SK-N-MC (cell line): ENCODE measurements at regions not wholly inside any gene's neighbourhood (a gene's known extent, or its start where the extent isn't known, plus 50 kb on each side); places are given as distances from the start of the nearest gene placed in this dataset.

ENCODE experiments used
- DNase-seq: peaks from one replicate; pipeline ENCODE4 v3.0.0-alpha.2; 2011; ENCODE audit warnings: low read depth, low spot score
- H3K27ac ChIP-seq: fragments of 200-600 bp; sonication (generic); 2 replicates; pipeline ENCODE4 v1.5.1; 2016; ENCODE audit warnings: mixed run types
- H3K36me3 ChIP-seq: fragments of 200-600 bp; sonication (generic); 2 replicates; pipeline ENCODE4 v1.6.1; 2017; ENCODE audit warnings: antibody characterized with exemption, low read length, mixed read lengths; ENCODE audit not compliant: insufficient read depth
- H3K4me3 ChIP-seq: fragments of 200-600 bp; sonication (generic); 2 replicates; pipeline ENCODE4 v1.5.1; 2016
- H3K9ac ChIP-seq: fragments of 200-600 bp; sonication (generic); 2 replicates; pipeline ENCODE4 v1.8.0; 2017; ENCODE audit warnings: mixed run types, mixed read lengths; ENCODE audit not compliant: insufficient read length
- H3K9me3 ChIP-seq: fragments of 200-600 bp; sonication (generic); 2 replicates; pipeline ENCODE4 v1.6.1; 2017; ENCODE audit warnings: low read depth, mild to moderate bottlenecking, antibody characterized with exemption, low read length, moderate library complexity, mixed read lengths
- EZH2 ChIP-seq: fragments of 200-600 bp; sonication (generic); IDR thresholded peaks from one replicate; pipeline ENCODE4 v1.6.1; 2017; ENCODE audit warnings: antibody characterized with exemption
- FOXP2 ChIP-seq: optimal IDR thresholded peaks from 2 replicates; pipeline ENCODE3; 2011; ENCODE audit warnings: mild to moderate bottlenecking, moderate library complexity; ENCODE audit not compliant: insufficient read depth; ENCODE audit errors: extremely low read length, control extremely low read depth
- POLR2AphosphoS5 ChIP-seq: IDR thresholded peaks from 2 replicates; pipeline ENCODE4 v1.6.1; 2012; ENCODE audit warnings: mild to moderate bottlenecking, low read depth, low read length, borderline replicate concordance

DNA sequence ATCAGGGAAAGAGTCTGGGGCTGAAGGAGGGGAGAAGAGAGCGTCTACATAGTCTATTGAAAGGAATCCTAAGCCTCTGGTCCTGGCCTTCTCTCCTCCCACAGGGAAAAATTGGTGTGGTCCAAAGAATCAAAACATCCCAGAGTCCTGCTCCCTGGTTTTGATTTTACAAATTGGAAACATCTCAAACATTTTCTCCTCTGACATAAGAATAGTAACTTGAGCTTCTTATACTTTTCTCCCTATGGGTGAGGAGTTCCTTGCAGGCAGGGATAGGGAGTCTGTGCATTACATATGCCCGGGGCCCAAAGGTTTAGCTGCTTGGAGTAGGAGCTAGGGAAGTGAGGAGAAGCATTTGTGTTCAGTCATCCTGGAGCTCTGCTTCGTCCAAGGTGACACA lies 120.0 kb upstream of the GGTLC1 start:
- H3K9me3 ChIP-seq, result no peaks in the 10 kb centered on the region

DNA sequence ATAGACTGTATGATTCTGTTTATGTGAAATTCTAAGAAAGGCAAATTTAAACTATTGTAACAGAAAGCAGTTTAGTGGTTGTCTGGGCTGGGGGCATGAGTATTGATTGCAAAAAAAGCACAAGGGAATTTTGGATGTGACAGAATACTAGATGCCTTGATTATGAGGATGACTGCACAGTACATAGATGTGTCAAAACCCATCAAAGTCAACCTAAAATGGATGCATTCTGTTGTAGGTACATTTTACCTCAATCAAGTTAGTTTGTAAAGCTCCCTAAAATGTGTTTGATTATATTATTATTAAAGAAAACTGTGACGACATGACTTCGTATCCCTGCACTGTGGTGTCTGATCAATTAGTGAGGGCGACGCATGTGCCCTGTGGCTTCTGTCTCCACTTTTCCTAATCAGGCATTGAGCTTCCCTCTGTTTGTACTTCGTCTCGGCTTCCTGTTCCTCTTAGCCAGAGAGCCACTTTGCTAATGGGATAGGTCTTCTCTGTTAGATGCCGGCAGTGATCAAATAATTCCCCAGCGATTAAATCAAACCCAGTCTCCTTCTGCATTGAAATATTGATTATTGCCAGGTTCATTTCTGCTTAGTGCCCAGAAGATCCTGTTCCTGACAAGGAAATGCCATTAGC lies 118.3 kb upstream of the GGTLC1 start:
- TF ChIP-seq POLR2AphosphoS5, result no peak
- TF ChIP-seq EZH2, result no peak
- TF ChIP-seq FOXP2, result no peak
- Histone ChIP-seq H3K9ac (no peak overlapping the region), H3K4me3 (no peak overlapping the region), H3K27ac (no peak overlapping the region), H3K36me3 (no peaks in the 10 kb centered on the region), H3K9me3 (no peaks in the 10 kb centered on the region)
- no peak for DNase-seq

More for the DNA sequence above, 120.0 kb upstream of the GGTLC1 start:
- H3K27ac ChIP-seq, result no peak overlapping the region
- no peak overlapping the region for H3K9ac ChIP-seq
- DNase-seq, result no peak
- H3K4me3 ChIP-seq, result no peak overlapping the region
- TF ChIP-seq FOXP2, result no peak
- no peak for TF ChIP-seq EZH2
- no peak for TF ChIP-seq POLR2AphosphoS5
- no peaks in the 10 kb centered on the region for H3K36me3 ChIP-seq

GRCh38 chr20:24106150-24106800 lies 117.7 kb upstream of the GGTLC1 start:
- TF ChIP-seq FOXP2 (no peak), EZH2 (no peak), POLR2AphosphoS5 (no peak)
- Histone ChIP-seq H3K9me3 (no peaks in the 10 kb centered on the region), H3K4me3 (no peak overlapping the region), H3K36me3 (no peaks in the 10 kb centered on the region), H3K27ac (no peak overlapping the region), H3K9ac (no peak overlapping the region)
- DNase-seq, result no peak

DNA sequence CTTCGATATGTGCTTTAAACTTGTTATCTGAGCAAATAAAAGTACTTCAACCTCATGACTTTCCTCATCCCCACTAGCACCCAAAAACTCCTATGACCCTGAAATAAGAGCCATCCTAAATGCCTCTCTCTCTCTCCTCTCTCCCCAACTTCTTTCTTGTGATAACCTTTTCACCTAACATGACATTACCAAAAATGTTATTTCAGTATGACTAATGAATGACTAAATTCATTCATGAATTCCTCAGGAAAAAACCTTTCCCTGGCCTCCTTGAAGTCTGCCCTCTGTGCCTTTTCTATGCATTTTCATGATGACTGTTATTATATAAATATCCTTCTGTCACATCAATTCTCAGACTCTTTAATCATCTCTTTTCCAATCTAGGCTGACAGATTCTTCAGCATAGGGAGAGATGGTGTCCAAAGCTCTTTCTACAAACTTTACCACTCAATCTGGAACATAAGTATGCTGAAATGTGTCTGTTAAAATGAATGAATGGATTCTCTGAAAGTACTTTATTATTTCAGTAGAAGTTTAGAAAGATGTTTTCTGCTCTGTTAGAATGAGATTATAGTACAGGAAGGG lies 114.3 kb upstream of the GGTLC1 start:
- TF ChIP-seq FOXP2, result no peak
- TF ChIP-seq POLR2AphosphoS5, result no peak
- no peak for TF ChIP-seq EZH2
- H3K9ac ChIP-seq, result no peak overlapping the region
- H3K9me3 ChIP-seq, result no peaks in the 10 kb centered on the region
- H3K4me3 ChIP-seq, result no peak overlapping the region
- no peaks in the 10 kb centered on the region for H3K36me3 ChIP-seq
- H3K27ac ChIP-seq, result no peak overlapping the region
- no peak for DNase-seq

GRCh38 chr20:24102290-24102689 lies 113.7 kb upstream of the GGTLC1 start:
- no peak overlapping the region for H3K4me3 ChIP-seq
- no peak overlapping the region for H3K27ac ChIP-seq
- no peak for TF ChIP-seq FOXP2
- no peak for TF ChIP-seq POLR2AphosphoS5
- TF ChIP-seq EZH2, result no peak
- H3K9ac ChIP-seq, result no peak overlapping the region
- DNase-seq, result no peak
- H3K36me3 ChIP-seq, result no peaks in the 10 kb centered on the region
- H3K9me3 ChIP-seq, result no peaks in the 10 kb centered on the region

DNA sequence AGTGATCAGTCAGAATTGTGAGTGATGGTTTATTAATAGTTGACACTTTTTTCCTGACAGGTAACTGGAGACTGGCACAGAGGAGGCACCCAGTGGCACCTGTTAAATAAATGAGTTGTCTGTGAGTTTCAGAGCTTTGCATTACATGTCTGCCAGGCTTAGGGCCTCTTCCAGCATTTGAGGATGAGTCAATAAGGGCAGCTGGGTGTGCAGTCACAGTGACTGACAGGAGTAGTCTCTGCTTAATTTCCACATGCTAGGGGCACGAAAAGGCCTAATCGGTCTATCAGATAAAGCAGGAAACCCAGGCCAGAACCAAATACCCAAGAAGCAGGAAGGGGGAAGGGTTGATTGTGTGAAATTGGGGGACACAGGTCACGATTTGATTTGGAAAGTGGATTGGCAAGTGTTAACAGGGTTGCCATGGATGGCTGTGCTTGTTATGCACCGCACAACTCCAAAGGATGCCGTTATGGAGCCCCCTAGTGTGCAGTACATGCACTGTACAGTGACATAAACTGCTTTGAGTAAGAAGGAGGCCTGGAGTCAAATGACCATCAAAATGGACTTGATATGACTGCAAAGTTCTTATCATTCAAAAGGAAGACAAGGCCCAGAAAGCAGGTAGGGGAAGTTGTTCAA lies 111.9 kb upstream of the GGTLC1 start:
- TF ChIP-seq POLR2AphosphoS5, result no peak
- TF ChIP-seq EZH2, result no peak
- no peak for TF ChIP-seq FOXP2
- no peak for DNase-seq
- Histone ChIP-seq H3K36me3 (no peaks in the 10 kb centered on the region), H3K27ac (no peak overlapping the region), H3K4me3 (no peak overlapping the region), H3K9ac (no peak overlapping the region), H3K9me3 (no peaks in the 10 kb centered on the region)

- no peak for TF ChIP-seq EZH2
- no peak for TF ChIP-seq POLR2AphosphoS5
- no peak for TF ChIP-seq FOXP2
- H3K4me3 ChIP-seq, result no peak overlapping the region
- no peaks in the 10 kb centered on the region for H3K9me3 ChIP-seq
- no peaks in the 10 kb centered on the region for H3K36me3 ChIP-seq
- H3K9ac ChIP-seq, result no peak overlapping the region
- DNase-seq, result no peak
- H3K27ac ChIP-seq, result no peak overlapping the region
Observed at GRCh38 chr20:24098886-24099285, 110.3 kb upstream of the GGTLC1 start.

- DNase-seq, result no peak
- no peak for TF ChIP-seq EZH2
- TF ChIP-seq FOXP2, result no peak
- TF ChIP-seq POLR2AphosphoS5, result no peak
- no peak overlapping the region for H3K4me3 ChIP-seq
- no peaks in the 10 kb centered on the region for H3K36me3 ChIP-seq
- H3K9ac ChIP-seq, result no peak overlapping the region
- no peak overlapping the region for H3K27ac ChIP-seq
- H3K9me3 ChIP-seq, result no peaks in the 10 kb centered on the region
Observed at GRCh38 chr20:24097506-24098245, 109.1 kb upstream of the GGTLC1 start.
